AG10803 (cell line): ENCODE measurements at regions not wholly inside any gene's neighbourhood (a gene's known extent, or its start where the extent isn't known, plus 50 kb on each side); places are given as distances from the start of the nearest gene placed in this dataset.

Experiments used
- DNase-seq: peaks from one replicate; pipeline ENCODE4 v3.0.0; 2010; ENCODE audit warnings: low read depth
- H3K4me3 ChIP-seq: 2 replicates; pipeline ENCODE4 v1.5.1; 2011; ENCODE audit warnings: mild to moderate bottlenecking, low read length, control low read depth
- TF ChIP-seq, protein P1 (sequence below): conservative IDR thresholded peaks from 2 replicates; pipeline ENCODE4 v1.5.1; 2011; ENCODE audit warnings: mild to moderate bottlenecking, low read length, control low read depth, inconsistent platforms

DNA sequence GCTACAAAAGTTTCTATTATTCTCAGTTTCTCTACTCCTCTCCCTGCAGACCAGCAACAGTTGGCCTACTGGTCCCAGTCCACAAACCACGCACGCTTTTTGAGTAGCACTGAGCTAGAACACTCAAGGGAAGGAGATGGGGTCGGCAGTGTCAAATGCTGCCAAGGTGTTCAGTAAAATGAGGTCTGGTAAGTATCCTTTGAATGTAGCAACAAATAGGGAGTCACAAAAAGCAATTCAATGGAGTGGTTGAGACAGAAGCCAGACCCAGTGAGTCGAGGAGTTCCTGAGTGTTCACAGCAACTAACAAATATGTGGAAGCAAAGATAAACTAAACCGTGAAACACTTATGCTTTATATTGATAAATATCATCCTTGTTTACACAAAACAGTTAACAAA is 355.7 kb downstream of the MID1IP1 start:
- no peak overlapping the region for H3K4me3 ChIP-seq
- DNase-seq: no peak
- TF ChIP-seq, protein P1, sequence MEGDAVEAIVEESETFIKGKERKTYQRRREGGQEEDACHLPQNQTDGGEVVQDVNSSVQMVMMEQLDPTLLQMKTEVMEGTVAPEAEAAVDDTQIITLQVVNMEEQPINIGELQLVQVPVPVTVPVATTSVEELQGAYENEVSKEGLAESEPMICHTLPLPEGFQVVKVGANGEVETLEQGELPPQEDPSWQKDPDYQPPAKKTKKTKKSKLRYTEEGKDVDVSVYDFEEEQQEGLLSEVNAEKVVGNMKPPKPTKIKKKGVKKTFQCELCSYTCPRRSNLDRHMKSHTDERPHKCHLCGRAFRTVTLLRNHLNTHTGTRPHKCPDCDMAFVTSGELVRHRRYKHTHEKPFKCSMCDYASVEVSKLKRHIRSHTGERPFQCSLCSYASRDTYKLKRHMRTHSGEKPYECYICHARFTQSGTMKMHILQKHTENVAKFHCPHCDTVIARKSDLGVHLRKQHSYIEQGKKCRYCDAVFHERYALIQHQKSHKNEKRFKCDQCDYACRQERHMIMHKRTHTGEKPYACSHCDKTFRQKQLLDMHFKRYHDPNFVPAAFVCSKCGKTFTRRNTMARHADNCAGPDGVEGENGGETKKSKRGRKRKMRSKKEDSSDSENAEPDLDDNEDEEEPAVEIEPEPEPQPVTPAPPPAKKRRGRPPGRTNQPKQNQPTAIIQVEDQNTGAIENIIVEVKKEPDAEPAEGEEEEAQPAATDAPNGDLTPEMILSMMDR: no peak

DNA sequence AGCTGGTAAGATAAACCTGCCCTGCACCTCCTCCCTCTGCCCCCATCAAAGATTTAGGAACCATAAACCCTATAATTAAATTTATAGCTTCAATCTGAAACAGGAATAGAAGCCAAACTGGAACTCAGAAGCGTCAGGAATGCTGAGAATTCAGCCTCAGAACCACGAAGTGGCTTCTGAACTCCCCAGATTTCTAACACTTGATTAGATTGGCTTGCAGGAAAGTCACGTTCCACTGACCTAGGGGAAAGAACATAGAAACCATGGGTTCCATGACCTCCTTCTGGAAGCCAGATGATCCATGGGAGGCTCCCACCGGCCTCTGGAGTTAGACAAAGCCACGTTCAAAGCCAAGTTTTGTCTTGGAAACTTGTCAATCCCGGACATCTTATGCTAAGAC is 356.5 kb downstream of the MID1IP1 start:
- TF ChIP-seq, protein P1: no peak
- no peak overlapping the region for H3K4me3 ChIP-seq
- DNase-seq: peak; percentile 29

- TF ChIP-seq, protein P1: no peak
These were observed 357.8 kb downstream of the MID1IP1 start for GRCh38 chrX:39158801-39159657.

GRCh38 chrX:39159921-39160507 is 358.8 kb downstream of the MID1IP1 start:
- H3K4me3 ChIP-seq: no peak overlapping the region
- DNase-seq: no peak
- TF ChIP-seq, protein P1: no peak

More at GRCh38 chrX:39158801-39159657, 357.8 kb downstream of the MID1IP1 start:
- H3K4me3 ChIP-seq: no peak overlapping the region
- DNase-seq: no peak

DNA sequence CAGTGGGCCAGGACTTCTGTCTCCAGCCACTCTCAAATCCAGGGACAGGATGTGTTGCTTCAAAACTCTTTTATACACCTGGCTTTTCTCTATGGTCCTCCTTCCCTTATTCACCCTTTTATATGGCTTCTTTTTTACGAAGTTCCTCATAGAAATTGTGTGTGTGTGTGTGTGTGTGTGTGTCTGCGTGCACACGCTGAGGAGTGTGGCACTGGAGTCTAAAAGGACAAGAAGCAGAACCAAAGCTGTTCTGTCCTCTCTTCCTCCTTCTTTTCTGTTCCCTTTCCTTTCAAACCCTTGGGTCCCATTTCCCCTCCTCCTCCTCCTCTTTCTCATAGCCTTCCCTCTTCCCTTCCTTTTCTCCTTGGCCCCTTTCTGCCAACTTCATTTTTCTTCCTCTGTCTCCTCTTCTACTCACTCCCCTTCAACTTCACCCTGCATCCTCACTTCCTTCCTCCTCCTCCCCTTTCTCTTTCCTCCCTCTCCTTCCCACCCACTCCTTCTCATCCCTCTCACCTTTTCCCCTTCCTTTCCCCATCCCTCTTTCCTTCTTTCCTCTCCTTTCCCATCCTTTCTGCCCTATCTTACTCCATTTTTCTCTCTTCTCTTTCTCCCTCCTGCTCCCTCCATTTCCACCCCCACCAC is 360.5 kb downstream of the MID1IP1 start:
- H3K4me3 ChIP-seq: no peak overlapping the region
- TF ChIP-seq, protein P1: no peak
- DNase-seq: no peak

- no peak overlapping the region for H3K4me3 ChIP-seq
- TF ChIP-seq, protein P1: no peak
- DNase-seq: no peak
These were observed 361.1 kb downstream of the MID1IP1 start for GRCh38 chrX:39162322-39162735.
